Lung (tissue), 11 donors: ENCODE measurements at regions not wholly inside any gene's neighbourhood (a gene's known extent, or its start where the extent isn't known, plus 50 kb on each side); places are given as distances from the start of the nearest gene placed in this dataset.
A peak's percentile ranks its signal among the peaks of the same experiment; 100 is the strongest.

Source experiments
- ATAC-seq: fragments of 200-7000 bp; cut with Tn5 transposase; one replicate; pipeline ENCODE4 v1.9.1; 2020; ENCODE audit warnings: moderate number of reproducible peaks; ENCODE audit not compliant: insufficient read depth, low FRiP score
- DNase-seq, 3 donors: peaks; one replicate each; pipeline ENCODE4 v3.0.0-alpha.2; 2013 to 2017
- H3K27ac ChIP-seq, 2 donors: one replicate each; pipeline ENCODE4 v1.5.1; 2013; ENCODE audit warnings: mild to moderate bottlenecking in 2 of 2, moderate library complexity in 2 of 2, control low read depth in 1 of 2, inconsistent platforms in 1 of 2, low read depth in 1 of 2, low read length in 1 of 2
- H3K27me3 ChIP-seq, 3 donors: one replicate each; pipeline ENCODE4 v1.5.1; 2013; ENCODE audit warnings: low read length in 2 of 3; ENCODE audit not compliant: control insufficient read depth in 3 of 3, insufficient read depth in 3 of 3
- H3K36me3 ChIP-seq, 4 donors: one replicate each; pipeline ENCODE4 v1.5.1; 2013; ENCODE audit warnings: low read length in 4 of 4, mild to moderate bottlenecking in 1 of 4, moderate library complexity in 1 of 4; ENCODE audit not compliant: control insufficient read depth in 4 of 4, insufficient read depth in 4 of 4
- H3K4me1 ChIP-seq, 5 donors: one replicate each; pipeline ENCODE4 v1.5.1; 2013; ENCODE audit warnings: low read length in 5 of 5, mild to moderate bottlenecking in 2 of 5, moderate library complexity in 1 of 5; ENCODE audit not compliant: control insufficient read depth in 5 of 5, insufficient read depth in 5 of 5
- H3K4me3 ChIP-seq: one replicate; pipeline ENCODE4 v1.5.1; 2013; ENCODE audit warnings: mild to moderate bottlenecking, control low read depth, moderate library complexity
- H3K9ac ChIP-seq, 2 donors: one replicate each; pipeline ENCODE4 v1.5.1; 2013; ENCODE audit warnings: low read length in 2 of 2, control low read depth in 1 of 2; ENCODE audit not compliant: insufficient read depth in 1 of 2
- H3K9me3 ChIP-seq, 4 donors: one replicate each; pipeline ENCODE4 v1.5.1; 2013; ENCODE audit warnings: low read length in 3 of 4, mild to moderate bottlenecking in 1 of 4, moderate library complexity in 1 of 4; ENCODE audit not compliant: control insufficient read depth in 4 of 4, insufficient read depth in 3 of 4
- CTCF ChIP-seq: IDR thresholded peaks from 2 replicates; pipeline ENCODE4 v1.5.1; 2012; ENCODE audit warnings: mild to moderate bottlenecking; ENCODE audit errors: control extremely low read depth, extremely low read depth
- WGBS, 2 donors: extraction: QIAGEN DNeasy Blood & Tissue Kit; methylation state at CpG; one replicate each; pipeline ENCODE4 v1.1.7; 2013; 5-methylcytosine and 5-hydroxymethylcytosine counted together
- donor health status: control.
- donor health status: control.
- donor health status: Bipolar disorder and iron deficiency.
- donor health status: healthy.
- donor health status: DM: yes; HTN: yes; CAD: no.

- Histone ChIP-seq H3K27ac (no peak overlapping the region), H3K36me3 (no peaks in the 10 kb centered on the region), H3K27me3 (peaks cover 0 to 4% (median 0%) of the 10 kb centered on the region in 3 donors), H3K4me1 (peaks cover 0 to 3% (median 0%) of the 10 kb centered on the region in 5 donors), H3K9me3 (peaks cover 0 to 4% (median 0%) of the 10 kb centered on the region in 4 donors), H3K4me3 (no peak overlapping the region), H3K9ac (no peak overlapping the region)
- no peak for TF ChIP-seq CTCF
- DNase-seq (no peak), ATAC-seq (no peak)
- 31 to 43% methylated on average over 7 of the region's 7 CpGs for WGBS, 2 donors
These were observed 282.1 kb downstream of the ZNF516 start for GRCh38 chr18:76212960-76213359.

GRCh38 chr18:76209597-76209996 lies 285.4 kb downstream of the ZNF516 start:
- Histone ChIP-seq H3K27me3 (peaks cover 0 to 4% (median 0%) of the 10 kb centered on the region in 3 donors), H3K9ac (no peak overlapping the region), H3K4me3 (no peak overlapping the region), H3K27ac (no peak overlapping the region), H3K4me1 (peaks cover 0 to 3% (median 0%) of the 10 kb centered on the region in 5 donors), H3K36me3 (no peaks in the 10 kb centered on the region), H3K9me3 (no peaks in the 10 kb centered on the region)
- DNase-seq (no peak), ATAC-seq (no peak)
- WGBS, 2 donors = 80 to 84% methylated on average over 7 of the region's 7 CpGs
- TF ChIP-seq CTCF = no peak

- DNase-seq = peak in 2 of 3 donors; percentile 30 to 34
- TF ChIP-seq CTCF = no peak
- no peak for ATAC-seq
- H3K4me3 ChIP-seq = no peak overlapping the region
- no peaks in the 10 kb centered on the region for H3K9me3 ChIP-seq
- no peaks in the 10 kb centered on the region for H3K36me3 ChIP-seq
- whole genome bisulfite sequencing, 2 donors = 34 to 36% methylated on average over 21 of the region's 21 CpGs
- H3K27me3 ChIP-seq = peaks cover 0 to 4% (median 0%) of the 10 kb centered on the region in 3 donors
- no peak overlapping the region for H3K9ac ChIP-seq
- no peak overlapping the region for H3K27ac ChIP-seq
- peaks cover 0 to 3% (median 0%) of the 10 kb centered on the region in 5 donors for H3K4me1 ChIP-seq
These were observed 286.2 kb downstream of the ZNF516 start for GRCh38 chr18:76208678-76209306.

- no peak for TF ChIP-seq CTCF
- DNase-seq (no peak), ATAC-seq (no peak)
- Histone ChIP-seq H3K36me3 (no peaks in the 10 kb centered on the region), H3K4me3 (no peak overlapping the region), H3K9ac (no peak overlapping the region), H3K27me3 (peaks cover 0 to 4% (median 0%) of the 10 kb centered on the region in 3 donors), H3K4me1 (peaks cover 0 to 3% (median 0%) of the 10 kb centered on the region in 5 donors), H3K27ac (no peak overlapping the region), H3K9me3 (peaks cover 0 to 4% (median 0%) of the 10 kb centered on the region in 4 donors)
- WGBS, 2 donors = 79 to 88% methylated on average over 7 of the region's 7 CpGs
These were observed 289.1 kb downstream of the ZNF516 start for GRCh38 chr18:76205906-76206305.
